Fibroblast of skin of scalp (primary cell): ENCODE measurements at regions not wholly inside any gene's neighbourhood (a gene's known extent, or its start where the extent isn't known, plus 50 kb on each side); places are given as distances from the start of the nearest gene placed in this dataset.
"Not testable (repeated sequence)": the region's sequence is repeated elsewhere in the genome, so short reads cannot be mapped to it uniquely, and the experiment has no call there.

Experiments used
- DNase-seq: peaks from one replicate; pipeline ENCODE4 v3.0.0-alpha.2; 2013

- no peak for DNase-seq
Observed at GRCh38 chr15:91624353-91624968, 229.0 kb upstream of the SLCO3A1 start.

GRCh38 chr15:91625506-91625905, 228.0 kb upstream of the SLCO3A1 start:
- DNase-seq = no peak

- peak; percentile 4 for DNase-seq
Observed at GRCh38 chr15:91627473-91628278, 225.8 kb upstream of the SLCO3A1 start.

GRCh38 chr15:91630090-91630489, 223.4 kb upstream of the SLCO3A1 start:
- DNase-seq = no peak

GRCh38 chr15:91632176-91632575, 221.3 kb upstream of the SLCO3A1 start:
- no peak for DNase-seq

- no peak for DNase-seq
Observed at GRCh38 chr15:91632981-91633380, 220.5 kb upstream of the SLCO3A1 start.

- DNase-seq = no peak
Observed at GRCh38 chr15:91634179-91634578, 219.3 kb upstream of the SLCO3A1 start.

GRCh38 chr15:91635080-91635479, 218.4 kb upstream of the SLCO3A1 start:
- no peak for DNase-seq

- no peak for DNase-seq
Observed at GRCh38 chr15:91635641-91636040, 217.9 kb upstream of the SLCO3A1 start.

GRCh38 chr15:91649016-91649415, 204.5 kb upstream of the SLCO3A1 start:
- DNase-seq = no peak

GRCh38 chr15:91649831-91650321, 203.6 kb upstream of the SLCO3A1 start:
- DNase-seq = no peak

- no peak for DNase-seq
Observed at GRCh38 chr15:91651251-91651650, 202.3 kb upstream of the SLCO3A1 start.

- no peak for DNase-seq
Observed at GRCh38 chr15:91652610-91653207, 200.8 kb upstream of the SLCO3A1 start.

- not testable (repeated sequence) for DNase-seq
Observed at GRCh38 chr15:91655563-91656290, 197.8 kb upstream of the SLCO3A1 start.

- DNase-seq = no peak
Observed at GRCh38 chr15:91660174-91660649, 193.3 kb upstream of the SLCO3A1 start.

GRCh38 chr15:91664224-91664836, 189.2 kb upstream of the SLCO3A1 start:
- DNase-seq = no peak

- no peak for DNase-seq
Observed at GRCh38 chr15:91665212-91665611, 188.3 kb upstream of the SLCO3A1 start.

GRCh38 chr15:91668370-91668769, 185.1 kb upstream of the SLCO3A1 start:
- no peak for DNase-seq

- no peak for DNase-seq
Observed at GRCh38 chr15:91670108-91670507, 183.4 kb upstream of the SLCO3A1 start.

- DNase-seq = no peak
Observed at GRCh38 chr15:91678003-91678402, 175.5 kb upstream of the SLCO3A1 start.

GRCh38 chr15:91679447-91679846, 174.1 kb upstream of the SLCO3A1 start:
- no peak for DNase-seq

- DNase-seq = no peak
Observed at GRCh38 chr15:91685436-91685835, 168.1 kb upstream of the SLCO3A1 start.
